Daoy (cell line): ENCODE measurements at regions not wholly inside any gene's neighbourhood (a gene's known extent, or its start where the extent isn't known, plus 50 kb on each side); places are given as distances from the start of the nearest gene placed in this dataset.
"Not testable (repeated sequence)": the region's sequence is repeated elsewhere in the genome, so short reads cannot be mapped to it uniquely, and the experiment has no call there.

ENCODE experiments used
- DNase-seq: peaks from one replicate; pipeline ENCODE4 v3.0.0-alpha.2; 2015; ENCODE audit warnings: low read depth

DNA sequence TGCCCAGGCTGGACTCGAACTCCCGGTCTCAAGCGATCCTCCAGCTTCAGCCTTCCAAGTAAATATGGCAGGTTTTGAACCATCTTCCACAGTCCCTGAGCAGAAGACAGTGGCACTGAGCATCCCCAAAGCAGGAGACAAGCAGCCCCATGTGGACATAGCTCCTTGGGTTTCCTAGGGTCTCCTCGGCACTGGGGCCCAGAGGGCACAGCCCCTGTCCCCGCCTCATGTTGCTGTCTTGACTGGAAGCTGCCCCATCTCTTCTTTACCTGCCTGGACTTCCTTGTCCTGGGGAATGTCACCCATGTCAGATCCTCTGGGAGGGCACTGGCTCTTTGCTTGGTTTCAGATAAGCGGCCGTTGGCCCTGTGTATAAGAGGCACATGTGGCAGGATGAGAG is 263.7 kb upstream of the RAB4A start:
- DNase-seq: no peak

DNA sequence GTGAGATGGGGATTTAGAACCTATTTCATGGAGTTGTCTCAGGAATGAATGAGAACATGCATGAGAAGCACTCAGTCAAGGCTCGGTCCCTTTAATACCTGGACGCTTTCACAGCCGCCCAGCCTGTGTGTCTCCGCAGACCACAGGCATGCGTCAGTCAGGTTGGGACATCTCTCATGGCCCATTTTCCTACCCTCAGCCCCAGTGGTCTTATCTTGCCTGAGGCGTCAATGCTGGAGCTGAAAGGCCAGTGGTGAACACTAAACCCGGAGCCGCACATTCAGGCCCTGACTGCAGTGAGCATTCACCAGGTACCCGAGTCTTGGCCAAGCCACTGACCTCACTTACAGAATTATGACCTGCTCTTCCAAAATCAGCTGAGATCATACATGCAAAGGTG is 263.2 kb upstream of the RAB4A start:
- no peak for DNase-seq

DNA sequence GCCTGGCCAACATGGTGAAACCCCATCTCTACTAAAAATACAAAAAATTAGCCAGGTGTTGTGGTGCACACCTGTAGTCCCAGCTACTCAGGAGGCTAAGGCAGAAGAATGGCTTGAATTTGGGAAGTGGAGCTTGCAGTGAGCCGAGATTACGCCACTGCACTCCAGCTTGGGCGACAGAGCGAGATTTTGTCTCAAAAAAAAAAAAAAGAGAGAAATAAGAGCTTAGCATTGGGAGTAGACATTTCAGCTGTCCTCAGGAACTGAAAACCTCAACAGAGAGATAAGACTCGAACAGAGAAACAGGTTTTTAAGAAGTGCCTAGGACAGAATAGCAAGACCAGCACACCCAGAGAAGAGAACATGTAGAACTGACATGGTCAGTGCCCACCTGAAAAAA is 262.6 kb upstream of the RAB4A start:
- DNase-seq: not testable (repeated sequence)

DNA sequence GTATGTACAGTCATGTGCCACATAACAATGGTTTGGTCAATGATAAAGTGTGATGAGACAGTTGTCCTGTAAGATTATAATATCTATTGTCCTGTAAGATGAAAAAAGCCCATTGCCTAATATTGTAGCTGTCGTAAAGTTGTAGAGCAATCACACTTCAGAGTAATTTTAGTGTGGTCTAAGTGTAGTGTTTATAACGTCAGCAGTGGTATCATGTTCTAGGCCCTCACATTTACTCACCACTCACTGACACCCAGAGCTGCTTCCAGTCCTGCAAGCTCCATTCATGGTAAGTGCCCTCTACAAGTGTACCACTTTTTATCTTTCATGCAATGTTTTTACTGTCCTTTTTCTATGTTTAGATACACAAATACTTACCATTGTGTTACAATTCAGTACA is 259.9 kb upstream of the RAB4A start:
- no peak for DNase-seq

DNA sequence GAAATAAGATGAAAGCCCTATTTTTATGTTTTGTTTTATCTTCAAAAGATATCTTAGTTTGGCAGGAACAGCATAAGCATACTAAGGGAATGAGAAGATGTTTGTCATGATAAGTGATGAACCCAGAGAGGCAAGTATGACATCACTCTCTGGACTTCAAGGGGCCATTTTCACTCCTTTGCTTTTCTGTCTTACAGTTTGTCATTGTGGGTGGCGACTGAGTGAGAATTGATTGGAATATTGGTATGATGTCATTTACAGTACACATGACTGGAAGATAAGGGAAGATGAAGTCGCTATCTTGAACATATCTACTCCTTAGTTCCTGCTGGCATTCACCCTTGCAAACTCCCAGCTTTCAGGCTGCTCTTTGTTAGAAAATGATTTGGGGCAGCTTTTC is 258.1 kb upstream of the RAB4A start:
- DNase-seq: no peak

DNA sequence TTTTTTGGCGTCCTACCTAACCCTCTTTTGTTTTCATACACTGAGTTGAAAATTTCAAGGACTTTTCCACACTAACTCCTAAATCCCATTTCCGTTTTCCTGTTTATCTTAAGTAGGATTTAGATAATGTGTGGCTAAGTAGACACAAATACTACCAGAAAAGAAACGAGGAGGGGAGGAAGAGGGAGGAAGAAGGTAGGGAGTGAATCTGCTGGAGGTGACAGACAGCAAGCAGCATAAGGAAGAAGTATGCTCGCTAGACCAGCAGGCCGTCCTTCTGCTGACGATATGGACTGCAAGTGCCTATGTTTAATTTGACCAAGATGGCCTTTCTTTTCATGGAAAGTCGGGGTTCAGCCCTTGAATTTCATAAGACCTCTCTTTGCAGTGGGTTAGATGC is 256.9 kb upstream of the RAB4A start:
- no peak for DNase-seq

DNA sequence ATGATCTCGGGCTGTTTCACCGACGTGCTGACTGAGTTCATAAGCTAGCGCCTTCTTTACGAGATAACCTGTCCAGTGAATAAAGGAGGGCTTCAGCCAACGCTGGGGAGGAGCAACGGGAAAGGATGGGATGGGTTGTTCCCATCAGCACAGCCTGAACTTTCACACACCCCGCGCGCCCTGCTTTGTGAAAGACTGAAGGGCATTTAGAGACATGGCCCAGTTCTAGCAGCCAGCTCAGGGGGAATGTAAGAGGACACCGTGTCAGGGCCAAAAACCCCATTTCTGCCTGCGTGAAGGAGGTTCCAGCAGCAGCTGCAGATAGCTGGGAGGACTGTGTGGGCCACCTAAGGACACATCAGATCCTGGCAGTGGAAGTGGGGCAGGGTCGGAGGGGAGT is 255.1 kb upstream of the RAB4A start:
- DNase-seq: no peak

DNA sequence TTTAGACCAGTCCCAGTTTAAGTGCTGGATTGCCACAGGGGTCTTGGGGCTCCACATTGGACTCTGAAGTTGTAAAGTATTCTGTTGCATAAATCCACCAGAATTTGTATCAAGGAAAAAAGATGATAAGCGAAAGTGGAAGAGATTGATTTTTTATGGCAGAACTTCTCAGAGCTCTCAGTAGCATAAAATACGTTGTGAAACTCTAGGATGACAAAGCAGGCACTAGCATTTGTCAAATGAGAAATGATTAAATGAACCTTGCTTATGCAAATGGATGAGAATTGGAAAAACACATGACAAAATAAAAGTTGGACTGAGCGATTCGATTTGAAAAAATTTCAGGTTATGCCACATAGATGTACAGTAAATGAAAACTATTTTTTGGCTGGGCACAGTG is 253.8 kb upstream of the RAB4A start:
- DNase-seq: no peak

DNA sequence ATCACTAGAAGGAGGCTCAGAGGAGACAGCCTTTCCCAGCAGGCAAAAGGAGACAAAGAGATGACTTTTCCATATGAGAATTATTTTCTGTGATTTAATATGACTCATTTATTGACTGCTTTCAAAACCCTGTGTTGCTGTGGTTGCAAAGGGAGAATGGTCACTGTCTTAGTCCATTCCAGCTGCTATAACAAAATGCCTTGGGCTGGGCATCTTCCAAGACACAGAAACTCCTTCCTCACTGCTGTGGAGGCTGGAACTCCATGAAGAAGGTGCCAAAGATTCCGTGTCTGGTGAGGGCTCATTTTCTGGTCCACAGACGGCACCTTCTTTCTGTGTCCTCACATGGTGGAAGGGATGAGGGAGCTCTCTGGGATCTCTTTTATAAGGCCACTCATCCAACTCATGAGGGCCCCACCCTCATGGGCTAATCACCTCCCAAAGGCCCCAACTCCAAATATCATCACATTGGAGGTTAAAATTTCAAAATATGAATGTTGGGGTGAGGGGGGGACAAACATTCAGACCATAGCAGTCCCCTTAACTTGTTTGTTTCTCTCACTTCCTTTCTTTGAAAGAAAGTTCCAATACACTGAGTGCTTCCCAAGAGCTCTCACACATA is 252.1 kb upstream of the RAB4A start:
- no peak for DNase-seq

DNA sequence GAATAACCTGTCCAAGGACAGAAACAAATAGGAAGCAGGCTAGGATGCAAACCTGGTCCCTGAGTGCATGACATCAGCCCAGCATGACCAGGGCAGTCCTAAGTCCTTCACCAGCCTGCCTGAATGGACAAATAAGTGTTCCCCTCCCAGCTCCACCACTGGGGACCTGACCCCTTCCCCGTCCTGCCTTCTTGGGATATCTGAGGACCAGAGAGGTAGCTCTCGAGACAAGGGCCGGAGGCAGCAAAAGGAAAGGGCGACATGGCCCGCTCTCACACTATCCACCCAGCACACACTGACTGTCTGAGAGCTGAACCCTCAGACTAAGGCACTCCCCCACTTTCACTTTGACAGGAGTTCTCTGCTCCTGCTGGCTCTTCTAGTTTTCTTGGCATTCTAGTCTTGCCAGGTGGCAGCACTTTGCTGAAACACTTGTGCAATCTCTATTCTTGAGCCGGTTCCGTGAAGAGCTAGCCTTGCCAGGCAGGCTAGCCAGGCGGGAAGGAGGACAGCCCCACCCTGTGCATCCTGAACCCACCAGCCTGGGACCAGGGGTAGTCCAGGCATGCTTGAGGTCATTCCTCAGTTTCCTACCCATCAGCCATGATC is 251.1 kb upstream of the RAB4A start:
- DNase-seq: no peak

DNA sequence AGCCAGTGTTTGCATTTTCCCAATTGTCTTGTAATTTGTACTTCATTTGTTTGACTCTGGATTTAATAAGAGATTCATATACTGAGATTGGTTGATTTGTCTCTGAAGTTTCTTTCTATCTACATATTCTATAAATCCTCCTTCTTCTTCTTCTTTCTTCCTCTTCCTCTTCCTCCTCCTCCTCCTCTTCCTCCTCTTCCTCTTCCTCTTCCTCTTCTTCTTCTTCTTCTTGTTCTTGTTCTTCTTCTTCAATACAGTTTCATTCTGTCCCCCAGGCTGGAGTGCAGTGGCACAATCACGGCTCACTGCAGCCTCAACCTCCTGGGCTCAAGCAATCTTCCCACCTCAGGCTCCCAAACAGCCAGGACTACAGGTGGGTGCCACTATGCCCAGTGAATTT is 249.9 kb upstream of the RAB4A start:
- DNase-seq: not testable (repeated sequence)

DNA sequence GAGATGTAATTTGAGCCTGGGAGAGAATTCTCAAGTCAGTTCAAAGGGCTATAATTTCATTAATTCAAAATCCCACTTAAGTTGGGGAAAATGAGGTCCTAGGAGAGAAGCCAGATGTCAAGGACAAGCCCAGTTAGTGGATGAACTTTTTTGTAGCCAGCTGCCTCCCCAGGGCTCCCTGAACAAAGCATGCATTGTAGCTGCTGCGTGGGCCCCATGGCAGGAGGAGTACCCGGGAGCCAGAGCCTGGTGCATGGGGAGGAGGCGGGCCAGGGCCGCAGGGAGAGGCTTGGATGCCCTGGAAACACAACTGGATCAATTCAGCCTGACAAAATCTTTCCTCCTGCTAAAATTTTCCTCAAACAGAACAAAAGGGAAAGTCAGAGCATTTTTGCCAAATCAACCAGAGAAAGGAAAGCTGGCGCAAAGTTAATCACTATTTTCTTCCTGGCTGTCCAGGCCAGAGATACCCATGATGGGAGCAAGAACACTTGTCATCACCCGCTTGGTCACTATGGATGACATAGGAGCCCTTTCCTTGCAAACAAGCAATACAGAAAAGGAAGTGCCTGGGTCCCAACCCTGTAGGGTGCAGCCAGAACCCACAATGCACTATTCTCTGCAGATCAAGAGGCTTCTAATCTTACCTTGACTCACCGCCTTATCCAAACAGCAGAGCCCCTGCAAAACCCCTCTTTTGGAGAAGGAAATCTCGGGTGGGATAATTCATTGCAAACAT is 248.1 kb upstream of the RAB4A start:
- DNase-seq: no peak

DNA sequence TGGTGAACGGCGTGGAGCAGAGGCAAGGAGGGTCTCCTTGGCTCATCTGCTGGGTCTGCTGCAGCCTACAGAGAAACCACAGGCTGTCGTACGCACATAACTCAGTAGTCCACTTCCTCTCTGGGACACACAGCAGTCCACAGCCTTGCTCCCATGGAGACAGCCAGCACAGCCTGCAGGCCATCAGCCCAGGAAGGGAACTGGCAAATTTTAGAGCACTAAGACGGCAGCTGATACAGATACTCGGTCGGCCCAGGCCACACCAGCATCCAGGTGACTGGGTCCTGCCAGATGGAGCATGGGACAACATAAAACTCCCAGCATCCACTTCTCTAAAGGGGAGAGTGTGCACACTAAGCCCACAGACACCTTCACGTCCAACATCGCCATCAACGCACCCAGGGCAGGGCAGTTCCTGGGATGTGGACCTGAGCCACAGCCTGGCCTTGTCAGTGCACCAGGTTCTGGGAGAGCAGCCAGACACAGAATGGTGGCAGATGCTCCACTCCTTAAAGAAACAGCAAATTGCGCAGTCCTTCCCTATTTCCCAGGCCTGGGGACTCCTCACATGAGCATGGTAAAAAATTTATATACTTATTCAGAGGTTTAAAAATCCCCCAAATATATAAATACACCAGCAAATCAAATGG is 247.1 kb upstream of the RAB4A start:
- DNase-seq: no peak

DNA sequence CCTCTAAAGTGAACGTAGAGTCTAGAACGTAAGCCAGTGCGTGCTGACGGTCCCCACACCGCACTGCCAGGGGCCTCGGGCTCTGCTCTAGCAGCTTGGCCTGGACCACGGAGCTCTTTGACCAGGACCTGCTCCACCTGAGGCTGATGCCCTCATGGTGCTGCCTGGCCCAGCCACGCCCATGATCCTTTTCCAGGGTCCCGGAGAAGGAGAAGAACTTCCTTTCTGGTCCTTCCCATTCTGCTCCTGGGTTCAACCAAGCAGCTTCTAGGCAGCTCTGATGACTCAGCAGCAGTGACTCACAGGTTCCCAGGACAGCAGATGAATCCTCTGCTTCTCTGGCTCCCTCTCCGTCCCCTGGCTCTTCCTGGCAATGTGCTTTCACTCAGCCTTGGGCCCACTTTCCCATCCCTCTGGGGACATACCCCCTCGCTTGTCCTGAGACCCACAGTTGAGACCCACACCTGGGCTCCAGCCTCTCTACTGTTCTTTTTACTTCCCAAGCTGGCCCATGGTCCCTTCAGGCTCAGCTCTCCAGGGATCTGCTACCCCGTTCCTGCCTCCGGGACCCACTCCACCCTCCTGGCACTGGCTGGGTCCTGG is 246.3 kb upstream of the RAB4A start:
- peak; percentile 89 for DNase-seq

DNA sequence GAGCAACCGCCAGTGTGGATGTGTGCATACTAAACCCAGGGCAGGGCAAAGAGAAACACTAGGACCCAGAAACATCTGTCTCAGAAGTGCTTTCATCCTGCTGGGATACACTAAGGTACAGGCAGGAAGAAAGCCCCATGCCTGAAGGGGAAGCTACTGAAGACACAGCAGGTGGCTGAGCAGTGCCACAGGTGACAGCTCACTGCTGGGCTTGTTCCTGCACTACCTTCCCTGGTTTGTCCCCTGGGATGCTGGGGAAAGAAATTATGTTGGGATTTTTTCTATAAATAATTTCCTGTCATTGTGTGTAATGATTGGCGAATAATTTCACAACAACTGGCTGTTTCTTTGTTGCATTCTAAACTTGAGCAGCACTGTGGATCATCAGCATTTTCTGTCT is 245.3 kb upstream of the RAB4A start:
- DNase-seq: no peak

DNA sequence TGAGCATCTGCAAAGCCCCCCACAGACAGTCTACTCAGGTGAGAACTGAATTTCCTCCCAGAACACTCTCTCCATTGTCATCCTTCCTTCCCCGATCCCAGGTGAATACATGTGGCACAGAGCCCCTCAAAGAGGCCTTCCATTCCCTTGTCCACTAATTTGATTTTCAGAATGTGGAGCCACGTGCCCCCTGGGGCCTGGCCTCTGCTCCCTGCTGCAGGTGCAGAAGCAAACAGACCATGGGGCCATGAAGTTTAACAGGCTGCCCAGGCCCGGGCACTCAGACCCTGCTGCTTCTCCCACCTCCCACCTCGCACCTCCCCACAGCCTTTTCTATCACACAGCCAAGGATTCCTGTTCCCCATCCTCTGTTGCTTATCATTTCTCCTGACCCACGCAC is 243.8 kb upstream of the RAB4A start:
- no peak for DNase-seq

DNA sequence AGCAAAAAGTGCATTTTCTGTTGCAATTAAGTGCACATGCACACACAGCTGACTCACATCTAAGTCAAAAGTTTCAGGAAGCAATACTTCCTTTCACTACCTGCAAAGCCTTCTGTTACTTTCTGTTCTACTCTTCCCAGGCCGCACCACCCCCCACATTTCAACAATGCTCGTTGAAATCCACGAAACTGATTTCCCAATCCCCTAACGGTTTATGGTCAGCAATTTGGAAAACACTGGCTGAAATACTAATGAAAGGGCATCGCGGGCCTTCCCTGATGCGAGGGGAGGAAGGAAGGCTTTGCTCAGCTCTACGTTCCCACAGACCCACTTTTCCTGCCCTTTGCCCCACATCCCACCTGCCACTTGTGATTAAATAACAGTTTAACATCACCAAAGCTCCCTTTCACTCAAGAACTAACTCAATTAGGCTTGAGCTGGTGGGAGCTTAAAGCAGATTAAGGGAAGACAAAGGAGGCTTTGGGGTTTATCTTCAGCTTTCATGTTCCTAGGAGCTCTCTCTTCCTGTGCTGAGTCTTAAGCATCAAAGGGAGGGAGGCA is 243.2 kb upstream of the RAB4A start:
- DNase-seq: peak; percentile 16

DNA sequence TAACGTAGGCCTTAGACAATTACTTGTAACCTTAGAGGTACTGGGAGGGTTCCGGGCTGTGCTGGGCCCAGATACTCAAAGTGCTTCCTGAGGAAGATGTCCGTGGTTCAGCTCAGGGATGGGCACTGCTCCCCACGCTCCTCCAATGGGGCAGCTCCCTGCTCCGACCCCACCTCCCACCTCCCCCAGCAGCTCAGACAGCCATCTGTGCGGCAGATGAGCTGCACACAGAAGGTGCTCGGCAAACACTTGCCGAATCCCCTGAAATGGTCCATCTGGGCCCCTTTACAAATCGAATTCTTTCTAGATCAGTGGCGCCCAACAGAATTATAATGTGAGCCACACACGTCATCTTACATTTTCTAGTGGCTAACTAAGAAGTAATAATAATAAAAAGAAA is 242.4 kb upstream of the RAB4A start:
- no peak for DNase-seq

DNA sequence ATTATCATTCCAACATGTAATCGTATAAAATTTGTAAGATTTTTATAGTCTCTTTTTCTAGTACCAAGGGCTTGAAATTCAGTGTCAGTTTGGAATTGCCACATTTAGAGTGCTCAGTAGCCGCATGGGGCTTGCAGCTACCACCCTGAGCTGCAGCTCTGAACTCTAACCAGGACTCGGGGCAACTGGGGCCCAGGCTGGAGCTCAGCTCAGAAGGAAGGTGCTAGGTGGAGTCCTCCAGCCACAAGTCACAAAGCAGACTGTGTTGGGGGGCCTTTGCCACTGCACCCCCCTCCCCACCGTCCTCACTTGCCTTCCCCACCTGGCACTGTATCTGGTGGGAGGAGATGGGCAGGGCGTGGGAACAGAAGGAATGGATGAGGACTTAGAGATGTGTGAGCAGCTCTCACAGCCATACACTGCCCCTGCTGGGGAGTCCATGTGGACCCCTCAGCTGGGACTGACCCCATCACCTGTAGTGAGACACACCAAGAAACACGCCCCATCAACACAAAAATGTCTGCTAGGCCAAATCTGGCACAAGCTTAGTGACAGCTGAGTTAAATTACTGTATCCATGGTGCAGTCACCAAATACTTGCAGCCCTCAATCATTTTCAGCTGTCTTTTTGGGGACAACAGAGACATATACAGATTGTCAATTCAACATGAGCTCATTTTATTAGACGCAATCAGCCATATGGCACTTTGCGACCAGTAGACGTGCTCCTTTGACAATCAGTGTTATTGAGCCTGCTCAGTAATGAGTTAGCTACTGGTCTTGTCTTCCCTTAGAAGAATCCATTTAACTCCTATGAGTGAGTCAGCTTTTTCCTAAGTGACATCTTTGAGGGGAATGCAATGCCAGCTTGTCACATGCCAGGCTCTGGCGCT is 241.7 kb upstream of the RAB4A start:
- no peak for DNase-seq

DNA sequence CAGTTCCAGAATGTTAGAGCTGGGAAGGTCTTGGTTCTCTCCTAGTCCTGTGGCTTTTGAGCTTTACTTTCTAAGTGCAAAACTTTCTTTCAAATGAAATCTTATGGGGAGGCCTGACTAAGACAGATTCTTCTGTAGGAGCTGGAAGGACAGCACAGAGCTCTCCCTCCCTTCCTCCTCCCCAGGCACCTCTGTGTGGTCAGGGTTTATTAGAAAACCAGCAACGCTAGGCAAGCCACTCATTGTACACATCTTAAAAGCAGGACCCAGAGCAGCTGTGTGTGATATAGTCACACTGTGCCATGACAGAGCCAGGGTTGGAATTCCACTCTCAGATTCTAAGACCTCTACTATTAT is 241.1 kb upstream of the RAB4A start:
- DNase-seq: no peak

DNA sequence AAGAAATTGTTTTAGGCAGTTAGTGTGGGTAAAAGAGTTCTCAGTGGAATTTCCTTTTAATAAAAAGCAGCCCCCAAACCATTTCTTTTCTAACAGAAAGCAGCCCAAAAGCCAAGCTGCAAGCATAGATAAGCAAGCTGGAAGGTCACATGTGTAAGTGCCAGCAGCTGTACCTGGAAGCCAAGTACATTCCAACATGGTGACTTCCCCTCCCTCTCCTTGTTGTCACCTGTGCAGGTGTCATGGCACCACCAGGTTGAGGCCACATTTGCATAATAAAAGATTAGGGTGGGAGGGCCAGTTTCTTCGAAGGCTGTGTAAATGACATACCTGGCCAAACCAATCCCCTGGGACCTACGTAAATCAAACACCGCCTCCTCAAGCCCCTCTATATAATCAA is 240.3 kb upstream of the RAB4A start:
- DNase-seq: no peak
